ENCODE measurements at regions not wholly inside any gene's neighbourhood (a gene's known extent, or its start where the extent isn't known, plus 50 kb on each side); places are given as distances from the start of the nearest gene placed in this dataset.

- TF ChIP-seq CTCF (IDR thresholded peaks at IDR 0.05): no peak
- no peak for TF ChIP-seq POLR2AphosphoS5 (IDR thresholded peaks at IDR 0.05)
- TF ChIP-seq POLR2A (IDR thresholded peaks at IDR 0.05): no peak
- WGBS: 78% methylated on average over 2 of the region's 2 CpGs
- no peak for DNase-seq (ENCODE audit: low spot score)
- Histone ChIP-seq H3K9me3 (no peaks in the 10 kb centered on the region), H3K27ac (no peak overlapping the region), H3K27me3 (replicated peaks; ENCODE audit: insufficient read depth) (no peaks in the 10 kb centered on the region), H3K36me3 (no peaks in the 10 kb centered on the region), H3K4me3 (no peak overlapping the region), H3K4me1 (replicated peaks) (no peaks in the 10 kb centered on the region)
- intact Hi-C loops (cut with DNase I): no loop called here
Measured at GRCh38 chr5:33179301-33179700, 261.5 kb upstream of the TARS1 start.

- Histone ChIP-seq H3K4me3 (no peak overlapping the region), H3K4me1 (replicated peaks) (no peaks in the 10 kb centered on the region), H3K36me3 (no peaks in the 10 kb centered on the region), H3K27ac (no peak overlapping the region), H3K9me3 (no peaks in the 10 kb centered on the region), H3K27me3 (replicated peaks; ENCODE audit: insufficient read depth) (no peaks in the 10 kb centered on the region)
- WGBS: 70% methylated on average over 4 of the region's 4 CpGs
- DNase-seq (ENCODE audit: low spot score): no peak
- no peak for TF ChIP-seq POLR2A (IDR thresholded peaks at IDR 0.05)
- peak in 1 of 4 experiments; percentile 13 for TF ChIP-seq CTCF (IDR thresholded peaks at IDR 0.05)
- no peak for TF ChIP-seq POLR2AphosphoS5 (IDR thresholded peaks at IDR 0.05)
- intact Hi-C loops (cut with DNase I): no loop called here
Measured at GRCh38 chr5:33180900-33181299, 259.9 kb upstream of the TARS1 start.

- WGBS: 79% methylated on average over 4 of the region's 4 CpGs
- H3K36me3 ChIP-seq: no peaks in the 10 kb centered on the region
- H3K4me3 ChIP-seq: no peak overlapping the region
- DNase-seq (ENCODE audit: low spot score): no peak
- intact Hi-C loops (cut with DNase I): no loop called here
- TF ChIP-seq POLR2A (IDR thresholded peaks at IDR 0.05): no peak
- TF ChIP-seq POLR2AphosphoS5 (IDR thresholded peaks at IDR 0.05): no peak
- TF ChIP-seq CTCF (IDR thresholded peaks at IDR 0.05): no peak
- no peaks in the 10 kb centered on the region for H3K27me3 ChIP-seq (replicated peaks; ENCODE audit: insufficient read depth)
- H3K4me1 ChIP-seq (replicated peaks): no peaks in the 10 kb centered on the region
- H3K9me3 ChIP-seq: no peaks in the 10 kb centered on the region
- no peak overlapping the region for H3K27ac ChIP-seq
Measured at GRCh38 chr5:33182986-33183385, 257.8 kb upstream of the TARS1 start.

GRCh38 chr5:33184367-33184766 lies 256.4 kb upstream of the TARS1 start:
- Histone ChIP-seq H3K27me3 (replicated peaks; ENCODE audit: insufficient read depth) (no peaks in the 10 kb centered on the region), H3K4me3 (no peak overlapping the region), H3K9me3 (no peaks in the 10 kb centered on the region), H3K27ac (no peak overlapping the region), H3K36me3 (no peaks in the 10 kb centered on the region), H3K4me1 (replicated peaks) (no peaks in the 10 kb centered on the region)
- WGBS: 48% methylated on average over 2 of the region's 2 CpGs
- intact Hi-C loops (cut with DNase I): no loop called here
- TF ChIP-seq POLR2AphosphoS5 (IDR thresholded peaks at IDR 0.05) (no peak), POLR2A (IDR thresholded peaks at IDR 0.05) (no peak), CTCF (IDR thresholded peaks at IDR 0.05) (no peak)
- DNase-seq (ENCODE audit: low spot score): no peak

GRCh38 chr5:33188089-33188488 lies 252.7 kb upstream of the TARS1 start:
- no peak for DNase-seq (ENCODE audit: low spot score)
- intact Hi-C loops (cut with DNase I): no loop called here
- WGBS: 93% methylated on average over 4 of the region's 4 CpGs
- Histone ChIP-seq H3K9me3 (no peaks in the 10 kb centered on the region), H3K4me3 (no peak overlapping the region), H3K27ac (no peak overlapping the region), H3K27me3 (replicated peaks; ENCODE audit: insufficient read depth) (no peaks in the 10 kb centered on the region), H3K4me1 (replicated peaks) (no peaks in the 10 kb centered on the region), H3K36me3 (no peaks in the 10 kb centered on the region)
- no peak for TF ChIP-seq CTCF (IDR thresholded peaks at IDR 0.05)
- TF ChIP-seq POLR2A (IDR thresholded peaks at IDR 0.05): no peak
